Left lobe of liver (tissue), 2 donors: ENCODE measurements at regions not wholly inside any gene's neighbourhood (a gene's known extent, or its start where the extent isn't known, plus 50 kb on each side); places are given as distances from the start of the nearest gene placed in this dataset.
"Not testable (repeated sequence)": the region's sequence is repeated elsewhere in the genome, so short reads cannot be mapped to it uniquely, and the experiment has no call there.

Experiments
- ATAC-seq: fragments of 200-7000 bp; cut with Tn5 transposase; one replicate; pipeline ENCODE4 v1.9.1; 2020; ENCODE audit warnings: mild to moderate bottlenecking, moderate library complexity
- DNase-seq: peaks from one replicate; pipeline ENCODE4 v3.0.0-alpha.2; 2020; ENCODE audit warnings: low spot score
- donor health status: DM: no; HTN: no; CAD: no; lungs with moderate emphysema.
- donor health status: DM: no; HTN: yes; CAD: no.

- DNase-seq, result no peak
- ATAC-seq, result no peak
Measured at GRCh38 chr5:119694284-119694683, 64.9 kb downstream of the FAM170A start.

GRCh38 chr5:119706049-119706448 lies 76.7 kb downstream of the FAM170A start:
- DNase-seq, result no peak
- no peak for ATAC-seq

GRCh38 chr5:119708076-119708790 lies 78.9 kb downstream of the FAM170A start:
- no peak for ATAC-seq
- no peak for DNase-seq

GRCh38 chr5:119721775-119722174 lies 92.4 kb downstream of the FAM170A start:
- DNase-seq, result no peak
- no peak for ATAC-seq

GRCh38 chr5:119725291-119725690 lies 95.9 kb downstream of the FAM170A start:
- DNase-seq, ATAC-seq: not testable (repeated sequence)

- no peak for ATAC-seq
- DNase-seq, result no peak
Measured at GRCh38 chr5:119726544-119726943, 97.2 kb downstream of the FAM170A start.

- no peak for ATAC-seq
- DNase-seq, result no peak
Measured at GRCh38 chr5:119740225-119740624, 110.9 kb downstream of the FAM170A start.

- DNase-seq, result no peak
- ATAC-seq, result no peak
Measured at GRCh38 chr5:119741691-119742090, 112.3 kb downstream of the FAM170A start.

GRCh38 chr5:119742311-119742710 lies 113.0 kb downstream of the FAM170A start:
- ATAC-seq, result no peak
- no peak for DNase-seq

GRCh38 chr5:119743927-119744326 lies 114.6 kb downstream of the FAM170A start:
- DNase-seq (no peak), ATAC-seq (peak; percentile 67)

- no peak for DNase-seq
- ATAC-seq, result peak; percentile 88
Measured at GRCh38 chr5:119745976-119746375, 116.6 kb downstream of the FAM170A start.

GRCh38 chr5:119746984-119747383 lies 117.6 kb downstream of the FAM170A start:
- ATAC-seq, result no peak

GRCh38 chr5:119750887-119751733 lies 121.8 kb downstream of the FAM170A start:
- ATAC-seq, result no peak
- DNase-seq, result no peak

More at GRCh38 chr5:119746984-119747383, 117.6 kb downstream of the FAM170A start:
- no peak for DNase-seq

GRCh38 chr5:119751734-119752094 lies 122.4 kb downstream of the FAM170A start:
- no peak for ATAC-seq
- no peak for DNase-seq

GRCh38 chr5:119752921-119753886 lies 123.8 kb downstream of the FAM170A start:
- ATAC-seq (no peak), DNase-seq (no peak)

GRCh38 chr5:119754825-119755224 lies 125.5 kb downstream of the FAM170A start:
- not testable (repeated sequence) for ATAC-seq, DNase-seq

- no peak for ATAC-seq
- DNase-seq, result no peak
Measured at GRCh38 chr5:119757276-119757675, 127.9 kb downstream of the FAM170A start.

GRCh38 chr5:119769695-119770693 lies 140.6 kb downstream of the FAM170A start:
- ATAC-seq, DNase-seq: not testable (repeated sequence)

- ATAC-seq, DNase-seq: not testable (repeated sequence)
Measured at GRCh38 chr5:119780145-119780544, 150.8 kb downstream of the FAM170A start.

GRCh38 chr5:119785057-119785456 lies 155.7 kb downstream of the FAM170A start:
- ATAC-seq, result no peak

More at GRCh38 chr5:119785057-119785456, 155.7 kb downstream of the FAM170A start:
- no peak for DNase-seq
